Motor neuron (in vitro differentiated cells): ENCODE measurements at regions not wholly inside any gene's neighbourhood (a gene's known extent, or its start where the extent isn't known, plus 50 kb on each side); places are given as distances from the start of the nearest gene placed in this dataset.
"Not testable (repeated sequence)": the region's sequence is repeated elsewhere in the genome, so short reads cannot be mapped to it uniquely, and the experiment has no call there.

Experiments used
- ATAC-seq, 8 experiments: fragments of 200-7000 bp; cut with Tn5 transposase; replicated peaks in 6 of 8; 2 replicates each; pipeline ENCODE4 v1.8.0; 2021; ENCODE audit warnings: mild to moderate bottlenecking in 8 of 8, moderate library complexity in 8 of 8
- H3K27ac ChIP-seq, 2 donors: fragments of 250-450 bp; sonication (Bioruptor Pico); 2 replicates each; pipeline ENCODE4 v1.9.0; 2021; ENCODE audit warnings: antibody characterized with exemption in 2 of 2, mild to moderate bottlenecking in 2 of 2, moderate library complexity in 1 of 2
- H3K4me1 ChIP-seq, 2 donors: fragments of 250-450 bp; sonication (Bioruptor Pico); replicated peaks in 1 of 2; 2 replicates each; pipeline ENCODE4 v1.6.1; 2021; ENCODE audit warnings: antibody characterized with exemption in 2 of 2, mild to moderate bottlenecking in 2 of 2, moderate library complexity in 1 of 2
- H3K4me3 ChIP-seq, 5 donors: fragments of 250-450 bp; sonication (Bioruptor Pico); 2 replicates each; pipeline ENCODE4 v1.9.0; 2021; ENCODE audit warnings: antibody characterized with exemption in 5 of 5, mild to moderate bottlenecking in 5 of 5, moderate library complexity in 4 of 5
- WGBS, 10 experiments: fragments of 450-650 bp; shearing (Covaris generic); methylation state at CpG; one replicate each; pipeline ENCODE4 v1.0.0; 2022; 5-methylcytosine and 5-hydroxymethylcytosine counted together
- in situ Hi-C, 9 experiments: fragments of 400-800 bp; cut with MboI; loops; one replicate each; pipeline ENCODE4 v1.15.0; 2021; ENCODE audit warnings: low sequenced_read_pairs in 9 of 9, low pct_unique_long_range_greater_than_20kb in 2 of 9; ENCODE audit not compliant: unreplicated experiment in 9 of 9

DNA sequence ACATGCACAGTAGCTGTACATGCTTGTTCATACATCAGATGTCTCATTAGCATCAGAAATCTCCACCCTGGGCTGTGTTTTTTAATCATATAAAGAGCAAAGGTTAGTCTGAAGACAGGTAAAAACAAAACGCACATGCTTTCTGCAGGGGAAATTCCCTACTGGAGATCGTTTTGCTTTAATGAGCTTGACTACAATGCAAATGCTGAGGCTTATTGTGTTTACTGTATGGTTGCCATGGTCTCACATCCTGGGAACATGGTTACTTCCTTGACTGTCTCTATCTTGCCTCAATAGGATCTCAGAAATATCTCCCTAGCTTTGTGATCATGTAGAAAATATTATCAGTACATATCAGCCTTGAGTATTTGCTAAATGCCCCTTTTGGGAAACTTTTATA lies 336.5 kb upstream of the TFPI start:
- in situ Hi-C loops = no loop called here
- H3K4me1 ChIP-seq = no peaks in the 10 kb centered on the region
- H3K4me3 ChIP-seq = no peak overlapping the region
- 0 to 100% (median 60%) methylated on average over 1 to 2 of the region's 2 CpGs; no CpG with 5 or more reads in 1 of the 10 experiments for WGBS, 10 experiments
- H3K27ac ChIP-seq = no peak overlapping the region
- ATAC-seq = peak in 2 of 8 experiments; percentile 29 to 69

GRCh38 chr2:187900021-187900420 lies 345.8 kb upstream of the TFPI start:
- in situ Hi-C loops = no loop called here

GRCh38 chr2:187906021-187906420 lies 351.8 kb upstream of the TFPI start:
- H3K4me3 ChIP-seq = no peak overlapping the region
- no peaks in the 10 kb centered on the region for H3K4me1 ChIP-seq
- H3K27ac ChIP-seq = no peak overlapping the region
- 50 to 100% (median 87%) methylated on average over 2 to 3 of the region's 3 CpGs for WGBS, 10 experiments
- in situ Hi-C loops = no loop called here
- no peak for ATAC-seq

More at GRCh38 chr2:187900021-187900420, 345.8 kb upstream of the TFPI start:
- H3K27ac ChIP-seq = no peak overlapping the region
- no peak overlapping the region for H3K4me3 ChIP-seq
- peak in 3 of 8 experiments; percentile 81 to 100 (median 100) for ATAC-seq
- H3K4me1 ChIP-seq = no peaks in the 10 kb centered on the region

GRCh38 chr2:187910922-187911321 lies 356.7 kb upstream of the TFPI start:
- ATAC-seq, H3K4me1 ChIP-seq, H3K27ac ChIP-seq, H3K4me3 ChIP-seq, in situ Hi-C loops: not testable (repeated sequence)
- WGBS, 10 experiments = no CpG with 5 or more reads among the region's 1 CpG

DNA sequence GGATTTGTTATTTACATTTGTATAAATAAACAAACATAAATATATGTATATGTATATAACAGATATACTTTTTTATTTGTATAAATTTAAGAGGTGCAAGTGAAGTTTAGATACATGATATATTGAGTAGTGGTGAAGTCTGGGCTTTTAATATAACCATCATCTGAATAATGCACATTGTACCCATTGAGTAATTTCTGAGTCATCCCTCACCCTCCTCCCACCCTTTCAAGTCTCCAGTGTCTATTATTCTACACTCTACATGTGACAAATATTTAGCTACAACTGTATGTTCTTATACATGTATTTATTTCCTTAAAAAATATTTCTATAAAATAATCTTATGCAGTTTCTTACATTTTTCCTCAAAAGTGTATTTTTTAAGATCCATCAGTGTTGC lies 358.7 kb upstream of the TFPI start:
- Histone ChIP-seq H3K27ac (no peak overlapping the region), H3K4me3 (no peak overlapping the region), H3K4me1 (no peaks in the 10 kb centered on the region)
- in situ Hi-C loops = no loop called here
- peak in 2 of 8 experiments; percentile 84 for ATAC-seq

DNA sequence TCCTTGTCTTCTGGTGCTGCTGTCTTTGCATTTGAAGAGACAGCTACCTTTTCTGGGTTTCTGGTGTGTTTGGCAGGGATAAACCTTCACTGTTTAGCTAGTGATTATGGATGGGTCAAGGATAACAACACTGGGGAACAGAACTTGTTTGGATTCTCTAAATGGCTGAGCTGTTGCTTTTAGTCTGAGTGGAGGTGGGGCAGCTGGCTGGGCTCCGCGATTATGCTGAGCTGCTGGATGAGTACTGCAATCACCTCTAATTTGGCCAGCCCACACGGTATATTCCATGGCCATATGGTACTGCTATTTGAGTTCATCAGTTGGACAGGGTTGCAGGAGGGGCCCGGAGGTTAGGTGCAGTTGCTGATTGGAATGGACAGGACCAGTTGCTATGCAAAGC lies 361.6 kb upstream of the TFPI start:
- no peak for ATAC-seq
- in situ Hi-C loops = no loop called here
- 40 to 93% (median 82%) methylated on average over 1 to 4 of the region's 4 CpGs; no CpG with 5 or more reads in 3 of the 10 experiments for WGBS, 10 experiments

GRCh38 chr2:187916799-187917198 lies 362.6 kb upstream of the TFPI start:
- Histone ChIP-seq H3K4me3 (no peak overlapping the region), H3K4me1 (no peaks in the 10 kb centered on the region), H3K27ac (no peak overlapping the region)
- no peak for ATAC-seq
- in situ Hi-C loops = no loop called here
- WGBS, 10 experiments = 50 to 75% (median 60%) methylated on average over 1 of the region's 1 CpG; no CpG with 5 or more reads in 5 of the 10 experiments

More for the DNA sequence above, 361.6 kb upstream of the TFPI start:
- Histone ChIP-seq H3K4me1 (no peaks in the 10 kb centered on the region), H3K4me3 (no peak overlapping the region), H3K27ac (no peak overlapping the region)

DNA sequence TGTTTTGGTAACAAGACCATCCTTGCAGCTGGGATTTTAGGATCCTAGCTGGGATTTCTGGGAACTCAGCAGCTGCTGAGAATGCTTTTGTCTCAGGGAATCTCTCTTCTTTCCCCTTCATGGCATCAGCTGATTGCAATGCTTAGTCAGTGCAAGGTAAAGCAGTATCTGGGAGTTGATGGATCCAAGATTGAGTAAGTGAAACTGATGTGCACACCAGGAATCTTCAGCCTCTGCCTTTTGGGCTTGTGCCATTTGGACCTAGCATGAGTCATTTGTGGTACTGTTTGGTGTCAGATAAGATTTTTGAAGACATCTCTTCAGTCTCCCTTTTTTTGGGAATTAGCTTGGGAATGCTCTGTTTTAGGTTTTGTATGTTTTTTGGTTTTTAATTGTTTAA lies 363.3 kb upstream of the TFPI start:
- H3K4me3 ChIP-seq = no peak overlapping the region
- in situ Hi-C loops = no loop called here
- no peak overlapping the region for H3K27ac ChIP-seq
- no peaks in the 10 kb centered on the region for H3K4me1 ChIP-seq
- ATAC-seq = no peak

GRCh38 chr2:187918996-187919821 lies 365.0 kb upstream of the TFPI start:
- Histone ChIP-seq H3K4me1 (no peaks in the 10 kb centered on the region), H3K27ac (no peak overlapping the region), H3K4me3 (no peak overlapping the region)
- in situ Hi-C loops = no loop called here
- 60 to 100% (median 88%) methylated on average over 1 to 4 of the region's 4 CpGs for WGBS, 10 experiments
- no peak for ATAC-seq

GRCh38 chr2:187920511-187920910 lies 366.3 kb upstream of the TFPI start:
- Histone ChIP-seq H3K4me3 (no peak overlapping the region), H3K27ac (no peak overlapping the region), H3K4me1 (no peaks in the 10 kb centered on the region)
- ATAC-seq = no peak
- in situ Hi-C loops = no loop called here
- 70 to 100% (median 100%) methylated on average over 1 of the region's 1 CpG; no CpG with 5 or more reads in 1 of the 10 experiments for WGBS, 10 experiments

- H3K27ac ChIP-seq = no peak overlapping the region
- WGBS, 10 experiments = 59 to 100% (median 95%) methylated on average over 1 to 2 of the region's 2 CpGs; no CpG with 5 or more reads in 2 of the 10 experiments
- no peak overlapping the region for H3K4me3 ChIP-seq
- in situ Hi-C loops = no loop called here
- no peak for ATAC-seq
- no peaks in the 10 kb centered on the region for H3K4me1 ChIP-seq
Observed at GRCh38 chr2:187922846-187923245, 368.6 kb upstream of the TFPI start.

- in situ Hi-C loops = no loop called here
- no peak for ATAC-seq
- Histone ChIP-seq H3K27ac (no peak overlapping the region), H3K4me3 (no peak overlapping the region), H3K4me1 (no peaks in the 10 kb centered on the region)
Observed at GRCh38 chr2:187924293-187924692, 367.4 kb upstream of the GULP1 start.

DNA sequence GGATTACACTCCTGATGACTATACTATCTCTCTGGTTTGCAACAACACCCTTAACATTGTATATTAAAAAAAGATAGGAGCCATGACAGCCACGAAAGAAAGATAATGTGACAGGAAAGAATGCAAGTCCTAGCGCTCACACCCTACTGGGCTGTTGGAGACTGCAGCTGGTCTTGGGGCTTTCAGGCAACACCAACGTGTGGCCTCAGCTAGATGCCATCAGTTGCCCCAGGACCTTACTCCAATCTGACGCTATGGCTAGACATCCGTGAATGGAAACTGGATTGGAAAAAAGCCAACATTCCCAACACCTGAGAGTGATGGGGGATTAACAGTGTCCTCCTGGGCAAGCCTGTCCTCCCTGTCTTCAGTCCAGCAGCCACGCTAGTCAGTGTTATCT lies 357.4 kb upstream of the GULP1 start:
- Histone ChIP-seq H3K27ac (no peak overlapping the region), H3K4me1 (no peaks in the 10 kb centered on the region), H3K4me3 (no peak overlapping the region)
- no peak for ATAC-seq
- WGBS, 10 experiments = 54 to 100% (median 87%) methylated on average over 1 to 6 of the region's 6 CpGs; no CpG with 5 or more reads in 1 of the 10 experiments
- in situ Hi-C loops = no loop called here

DNA sequence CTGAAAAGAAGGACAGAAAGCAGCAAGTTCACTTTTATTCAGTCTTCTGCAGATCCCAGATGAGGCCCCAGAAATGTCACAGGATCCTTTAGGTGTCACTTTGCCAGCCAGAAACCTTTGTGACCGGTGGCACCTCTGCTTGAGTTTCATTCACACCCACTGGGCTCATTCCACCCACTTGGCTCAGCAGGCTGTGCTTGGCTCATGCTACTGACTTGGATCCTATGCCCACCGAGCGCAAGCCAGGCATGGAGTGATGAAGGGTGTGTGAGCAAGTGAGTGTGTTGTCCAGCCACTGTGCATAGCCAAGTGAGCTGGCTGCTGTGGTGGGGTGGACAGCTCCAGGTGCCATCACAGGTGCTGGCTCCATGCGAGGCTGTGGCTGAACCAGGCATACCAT lies 357.0 kb upstream of the GULP1 start:
- Histone ChIP-seq H3K27ac (no peak overlapping the region), H3K4me1 (no peaks in the 10 kb centered on the region), H3K4me3 (no peak overlapping the region)
- in situ Hi-C loops = no loop called here
- WGBS, 10 experiments = 73 to 80% methylated on average over 1 to 2 of the region's 4 CpGs; no CpG with 5 or more reads in 8 of the 10 experiments
- ATAC-seq = no peak
